HL-60 (cell line): ENCODE measurements at regions not wholly inside any gene's neighbourhood (a gene's known extent, or its start where the extent isn't known, plus 50 kb on each side); places are given as distances from the start of the nearest gene placed in this dataset.

Experiments
- GABPA ChIP-seq: IDR thresholded peaks from 2 replicates; pipeline ENCODE4 v1.6.1; 2012; ENCODE audit warnings: low read depth
- POLR2AphosphoS5 ChIP-seq: IDR thresholded peaks from 2 replicates; pipeline ENCODE4 v1.6.1; 2012; ENCODE audit warnings: low read depth
- TF ChIP-seq, protein P1 (sequence below): IDR thresholded peaks from one replicate; pipeline ENCODE4 v1.5.1; 2011; ENCODE audit warnings: low read length, control low read depth, inconsistent platforms; ENCODE audit not compliant: insufficient read depth
- TF ChIP-seq, protein P2 (sequence below): IDR thresholded peaks from 2 replicates; pipeline ENCODE4 v1.6.1; 2012; ENCODE audit warnings: low read depth; ENCODE audit not compliant: insufficient replicate concordance

DNA sequence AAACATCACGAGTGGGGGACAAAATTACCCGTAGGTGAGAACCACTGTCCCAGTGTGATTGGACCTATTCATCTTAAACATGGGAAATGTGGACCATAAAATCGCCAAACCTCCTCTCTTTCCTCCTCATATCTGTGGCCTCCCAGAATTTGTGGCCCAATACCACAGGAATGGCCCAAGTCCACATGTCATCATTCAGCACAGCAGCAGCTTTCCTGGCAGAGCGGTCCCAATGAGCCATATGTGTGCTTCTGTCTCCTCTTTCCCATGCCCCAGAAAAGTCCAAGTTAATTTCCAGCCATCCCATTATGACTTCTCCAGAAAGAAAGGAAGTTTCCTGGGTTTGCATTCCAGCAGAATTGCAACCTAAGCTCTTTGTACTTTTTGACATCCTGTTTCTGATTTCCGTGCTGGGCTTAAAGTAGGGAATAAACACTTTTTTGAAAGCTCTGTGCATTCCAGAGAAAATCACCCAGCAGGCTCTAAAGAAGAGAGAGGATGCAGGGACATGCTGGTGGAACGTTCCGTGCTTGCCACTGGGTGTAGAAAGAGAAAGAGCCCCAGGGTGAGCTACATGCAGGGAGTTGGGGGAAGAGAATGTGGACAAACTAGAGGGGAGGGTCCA is 259.4 kb upstream of the PROK2 start:
- TF ChIP-seq, protein P1, sequence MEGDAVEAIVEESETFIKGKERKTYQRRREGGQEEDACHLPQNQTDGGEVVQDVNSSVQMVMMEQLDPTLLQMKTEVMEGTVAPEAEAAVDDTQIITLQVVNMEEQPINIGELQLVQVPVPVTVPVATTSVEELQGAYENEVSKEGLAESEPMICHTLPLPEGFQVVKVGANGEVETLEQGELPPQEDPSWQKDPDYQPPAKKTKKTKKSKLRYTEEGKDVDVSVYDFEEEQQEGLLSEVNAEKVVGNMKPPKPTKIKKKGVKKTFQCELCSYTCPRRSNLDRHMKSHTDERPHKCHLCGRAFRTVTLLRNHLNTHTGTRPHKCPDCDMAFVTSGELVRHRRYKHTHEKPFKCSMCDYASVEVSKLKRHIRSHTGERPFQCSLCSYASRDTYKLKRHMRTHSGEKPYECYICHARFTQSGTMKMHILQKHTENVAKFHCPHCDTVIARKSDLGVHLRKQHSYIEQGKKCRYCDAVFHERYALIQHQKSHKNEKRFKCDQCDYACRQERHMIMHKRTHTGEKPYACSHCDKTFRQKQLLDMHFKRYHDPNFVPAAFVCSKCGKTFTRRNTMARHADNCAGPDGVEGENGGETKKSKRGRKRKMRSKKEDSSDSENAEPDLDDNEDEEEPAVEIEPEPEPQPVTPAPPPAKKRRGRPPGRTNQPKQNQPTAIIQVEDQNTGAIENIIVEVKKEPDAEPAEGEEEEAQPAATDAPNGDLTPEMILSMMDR = no peak
- no peak for TF ChIP-seq POLR2AphosphoS5
- TF ChIP-seq, protein P2, sequence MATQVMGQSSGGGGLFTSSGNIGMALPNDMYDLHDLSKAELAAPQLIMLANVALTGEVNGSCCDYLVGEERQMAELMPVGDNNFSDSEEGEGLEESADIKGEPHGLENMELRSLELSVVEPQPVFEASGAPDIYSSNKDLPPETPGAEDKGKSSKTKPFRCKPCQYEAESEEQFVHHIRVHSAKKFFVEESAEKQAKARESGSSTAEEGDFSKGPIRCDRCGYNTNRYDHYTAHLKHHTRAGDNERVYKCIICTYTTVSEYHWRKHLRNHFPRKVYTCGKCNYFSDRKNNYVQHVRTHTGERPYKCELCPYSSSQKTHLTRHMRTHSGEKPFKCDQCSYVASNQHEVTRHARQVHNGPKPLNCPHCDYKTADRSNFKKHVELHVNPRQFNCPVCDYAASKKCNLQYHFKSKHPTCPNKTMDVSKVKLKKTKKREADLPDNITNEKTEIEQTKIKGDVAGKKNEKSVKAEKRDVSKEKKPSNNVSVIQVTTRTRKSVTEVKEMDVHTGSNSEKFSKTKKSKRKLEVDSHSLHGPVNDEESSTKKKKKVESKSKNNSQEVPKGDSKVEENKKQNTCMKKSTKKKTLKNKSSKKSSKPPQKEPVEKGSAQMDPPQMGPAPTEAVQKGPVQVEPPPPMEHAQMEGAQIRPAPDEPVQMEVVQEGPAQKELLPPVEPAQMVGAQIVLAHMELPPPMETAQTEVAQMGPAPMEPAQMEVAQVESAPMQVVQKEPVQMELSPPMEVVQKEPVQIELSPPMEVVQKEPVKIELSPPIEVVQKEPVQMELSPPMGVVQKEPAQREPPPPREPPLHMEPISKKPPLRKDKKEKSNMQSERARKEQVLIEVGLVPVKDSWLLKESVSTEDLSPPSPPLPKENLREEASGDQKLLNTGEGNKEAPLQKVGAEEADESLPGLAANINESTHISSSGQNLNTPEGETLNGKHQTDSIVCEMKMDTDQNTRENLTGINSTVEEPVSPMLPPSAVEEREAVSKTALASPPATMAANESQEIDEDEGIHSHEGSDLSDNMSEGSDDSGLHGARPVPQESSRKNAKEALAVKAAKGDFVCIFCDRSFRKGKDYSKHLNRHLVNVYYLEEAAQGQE = no peak
- no peak for TF ChIP-seq GABPA
